Right lobe of liver (tissue), 6 donors: ENCODE measurements at regions not wholly inside any gene's neighbourhood (a gene's known extent, or its start where the extent isn't known, plus 50 kb on each side); places are given as distances from the start of the nearest gene placed in this dataset.

Experiments
- ATAC-seq, 4 donors: fragments of 200-7000 bp; cut with Tn5 transposase; one replicate each; pipeline ENCODE4 v1.9.1; 2020; ENCODE audit warnings: mild to moderate bottlenecking in 4 of 4, moderate library complexity in 4 of 4
- DNase-seq, 3 donors: peaks; one replicate each; pipeline ENCODE4 v3.0.0-alpha.2; 2020
- H3K27ac ChIP-seq, 3 donors: fragments of 200-600 bp; one replicate each; pipeline ENCODE4 v1.8.0; 2022
- H3K27me3 ChIP-seq, 2 donors: fragments of 200-600 bp; one replicate each; pipeline ENCODE4 v1.8.0; 2022
- H3K36me3 ChIP-seq, 4 donors: fragments of 200-600 bp; sonication (generic) in 1 of 4; one replicate each; pipeline versions ENCODE4 v1.5.1 to v1.8.0; 2017 to 2022; ENCODE audit warnings: control low read depth in 1 of 4
- H3K4me1 ChIP-seq, 4 donors: fragments of 200-600 bp; sonication (generic) in 1 of 4; one replicate each; pipeline versions ENCODE4 v1.5.1 to v1.8.0; 2017 to 2022; ENCODE audit warnings: control low read depth in 1 of 4
- H3K4me3 ChIP-seq, 3 donors: fragments of 200-600 bp; one replicate each; pipeline ENCODE4 v1.8.0; 2022
- H3K9me3 ChIP-seq, 4 donors: fragments of 200-600 bp; sonication (generic) in 1 of 4; one replicate each; pipeline versions ENCODE4 v1.5.1 to v1.8.0; 2017 to 2022; ENCODE audit warnings: control low read depth in 1 of 4
- CTCF ChIP-seq, 4 donors: fragments of 200-600 bp in 3 of 4; fragments of 450-650 bp in 1 of 4; IDR thresholded peaks; one replicate each; pipeline versions ENCODE4 v1.5.1 to v1.8.0; 2016 to 2022; ENCODE audit warnings: antibody characterized with exemption in 4 of 4, mild to moderate bottlenecking in 2 of 4
- POLR2A ChIP-seq: fragments of 450-650 bp; IDR thresholded peaks from one replicate; pipeline ENCODE4 v1.6.1; 2017; ENCODE audit warnings: antibody characterized with exemption, mild to moderate bottlenecking
- WGBS: methylation state at CpG from one replicate; pipeline ENCODE4 v1.1.6; 2018; ENCODE audit warnings: low coverage, low lambda C conversion rate; ENCODE audit not compliant: insufficient coverage; ENCODE audit errors: missing lambda C conversion rate; 5-methylcytosine and 5-hydroxymethylcytosine counted together
- intact Hi-C, 2 donors: fragments of 100-400 bp; cut with DNase I; formaldehyde crosslinking; loops; one replicate each; pipeline versions ENCODE4 v1.11.2 to v1.14.1; 2022
- donor health status: DM: no; HTN: yes; CAD: no.
- donor health status: DM: no; HTN: no; CAD: no.
- donor health status: DM: no; HTN: no; CAD: no.
- donor health status: DM: no; HTN: yes; CAD: no.
- donor health status: DM: no; HTN: yes; CAD: no.

GRCh38 chr16:54699656-54700055 is 231.0 kb upstream of the IRX5 start:
- Histone ChIP-seq H3K4me3 (no peak overlapping the region), H3K9me3 (no peaks in the 10 kb centered on the region), H3K4me1 (no peaks in the 10 kb centered on the region), H3K27me3 (no peaks in the 10 kb centered on the region), H3K36me3 (no peaks in the 10 kb centered on the region), H3K27ac (no peak overlapping the region)
- 54% methylated on average over 6 of the region's 6 CpGs for WGBS
- no peak for TF ChIP-seq POLR2A
- no peak for TF ChIP-seq CTCF (IDR thresholded peaks at IDR 0.05)
- intact Hi-C loops = no loop called here
- DNase-seq (no peak), ATAC-seq (no peak)

GRCh38 chr16:54697677-54698076 is 233.0 kb upstream of the IRX5 start:
- TF ChIP-seq POLR2A = no peak
- no peak for TF ChIP-seq CTCF (IDR thresholded peaks at IDR 0.05)
- Histone ChIP-seq H3K36me3 (no peaks in the 10 kb centered on the region), H3K27ac (no peak overlapping the region), H3K27me3 (no peaks in the 10 kb centered on the region), H3K4me1 (no peaks in the 10 kb centered on the region), H3K9me3 (no peaks in the 10 kb centered on the region), H3K4me3 (no peak overlapping the region)
- ATAC-seq (no peak), DNase-seq (no peak)
- WGBS = 54% methylated on average over 8 of the region's 8 CpGs
- intact Hi-C loops = no loop called here

GRCh38 chr16:54696970-54697369 is 233.7 kb upstream of the IRX5 start:
- TF ChIP-seq CTCF (IDR thresholded peaks at IDR 0.05) (no peak), POLR2A (no peak)
- intact Hi-C loops = no loop called here
- H3K27ac ChIP-seq = no peak overlapping the region
- H3K4me3 ChIP-seq = no peak overlapping the region
- H3K27me3 ChIP-seq = no peaks in the 10 kb centered on the region
- no peaks in the 10 kb centered on the region for H3K4me1 ChIP-seq
- WGBS = 42% methylated on average over 9 of the region's 9 CpGs
- no peaks in the 10 kb centered on the region for H3K9me3 ChIP-seq
- ATAC-seq = no peak
- no peak for DNase-seq
- H3K36me3 ChIP-seq = no peaks in the 10 kb centered on the region

- no peak for DNase-seq
- no peaks in the 10 kb centered on the region for H3K9me3 ChIP-seq
- H3K36me3 ChIP-seq = no peaks in the 10 kb centered on the region
- H3K27me3 ChIP-seq = no peaks in the 10 kb centered on the region
- TF ChIP-seq POLR2A (no peak), CTCF (IDR thresholded peaks at IDR 0.05) (no peak)
- intact Hi-C loops = no loop called here
- no peaks in the 10 kb centered on the region for H3K4me1 ChIP-seq
- no peak overlapping the region for H3K27ac ChIP-seq
- WGBS = 38% methylated on average over 8 of the region's 8 CpGs
- H3K4me3 ChIP-seq = no peak overlapping the region
- no peak for ATAC-seq
These were observed 234.1 kb upstream of the IRX5 start for GRCh38 chr16:54696522-54696921.

- Histone ChIP-seq H3K27ac (no peak overlapping the region), H3K4me1 (no peaks in the 10 kb centered on the region), H3K9me3 (no peaks in the 10 kb centered on the region), H3K27me3 (no peaks in the 10 kb centered on the region), H3K4me3 (no peak overlapping the region), H3K36me3 (no peaks in the 10 kb centered on the region)
- 100% methylated on average over 1 of the region's 2 CpGs for WGBS
- no peak for ATAC-seq
- TF ChIP-seq POLR2A (no peak), CTCF (IDR thresholded peaks at IDR 0.05) (no peak)
- no peak for DNase-seq
- intact Hi-C loops = no loop called here
These were observed 236.0 kb upstream of the IRX5 start for GRCh38 chr16:54694651-54695050.
